ENCODE measurements at regions not wholly inside any gene's neighbourhood (a gene's known extent, or its start where the extent isn't known, plus 50 kb on each side); places are given as distances from the start of the nearest gene placed in this dataset.
"Not testable (repeated sequence)": the region's sequence is repeated elsewhere in the genome, so short reads cannot be mapped to it uniquely, and the experiment has no call there.

DNA sequence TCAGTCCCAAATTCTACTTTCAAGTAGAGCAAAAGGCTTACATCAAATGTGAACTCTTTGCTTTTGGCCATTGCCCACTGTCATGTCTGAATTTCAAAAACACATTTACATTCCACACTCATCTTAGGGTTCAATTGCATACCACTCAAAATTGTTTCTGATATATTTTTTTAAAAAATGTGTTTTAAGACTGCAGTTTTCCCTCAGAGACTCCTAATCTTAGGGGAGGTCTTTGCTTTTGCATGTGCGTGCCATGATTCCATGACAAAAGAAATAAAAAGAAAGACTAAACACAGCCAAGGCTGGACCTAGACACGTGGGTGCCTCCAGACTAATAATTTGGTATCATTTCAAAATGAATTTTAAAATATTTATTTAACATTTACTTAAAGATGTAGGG is 396.8 kb upstream of the RASGRP1 start:
- DNase-seq, result peak; percentile 8

- peak; percentile 63 for DNase-seq
Measured at GRCh38 chr15:38961931-38962330, 397.3 kb upstream of the RASGRP1 start.

DNA sequence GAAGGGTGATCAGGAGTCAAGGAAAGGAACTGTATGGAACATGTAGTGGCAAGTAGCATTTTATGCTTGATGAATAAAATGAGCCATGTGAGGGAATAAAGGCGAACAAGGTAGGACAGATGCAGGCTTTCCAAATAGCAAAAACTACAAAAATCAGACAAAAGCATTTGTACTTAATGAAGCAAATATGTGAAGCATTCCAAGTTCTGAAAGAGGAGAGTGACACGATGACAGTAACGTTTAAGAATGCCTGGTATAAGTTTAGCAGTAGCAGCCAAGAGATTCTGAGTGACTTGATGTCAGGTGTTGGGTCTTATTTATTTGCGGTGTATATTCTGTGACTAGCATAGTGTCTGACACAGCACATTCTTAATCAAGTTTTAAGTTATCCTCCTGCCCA is 408.2 kb upstream of the RASGRP1 start:
- DNase-seq, result no peak

- DNase-seq, result no peak
Measured at GRCh38 chr15:38975282-38975990, 410.8 kb upstream of the RASGRP1 start.

DNA sequence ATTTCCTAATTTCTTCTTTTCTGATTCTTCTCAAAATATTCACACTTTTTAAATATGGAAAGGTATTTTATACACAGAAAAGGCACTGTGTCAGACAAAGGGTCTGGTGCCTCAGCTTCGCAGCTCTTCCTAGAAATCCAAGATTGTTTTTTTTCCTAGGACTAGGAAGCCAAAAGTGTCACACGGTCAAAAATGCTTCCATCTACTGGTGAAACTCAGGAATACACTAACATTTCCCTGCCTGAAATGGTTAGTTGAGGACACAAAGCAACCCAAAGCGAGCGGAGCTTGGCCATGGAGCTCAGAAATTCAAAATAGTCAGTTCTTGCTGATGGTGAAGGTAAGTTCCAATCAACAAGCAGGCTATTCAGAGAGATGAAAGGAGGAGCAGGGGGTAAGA is 426.5 kb upstream of the RASGRP1 start:
- peak; percentile 40 for DNase-seq

DNA sequence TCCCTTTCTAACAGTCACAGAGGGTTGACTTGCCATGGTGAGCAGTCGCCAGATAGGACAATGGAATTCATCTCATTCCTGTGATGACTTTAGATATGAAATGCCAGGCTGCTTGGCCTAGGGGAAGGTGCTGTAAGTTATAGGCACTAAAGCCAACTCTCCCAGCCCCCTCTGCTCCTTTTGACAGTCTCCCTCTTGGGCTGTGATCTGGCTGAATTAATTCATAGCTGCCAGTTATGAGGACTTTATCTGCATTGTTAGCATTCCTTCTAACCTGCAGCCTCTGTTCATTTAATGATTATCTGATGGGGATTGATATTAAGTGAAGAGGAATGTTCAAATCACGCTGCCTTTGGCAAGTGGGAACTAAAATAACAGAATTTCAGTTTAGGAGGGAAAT is 427.1 kb upstream of the RASGRP1 start:
- DNase-seq, result no peak

GRCh38 chr15:38992506-38992905 is 427.9 kb upstream of the RASGRP1 start:
- DNase-seq, result no peak

DNA sequence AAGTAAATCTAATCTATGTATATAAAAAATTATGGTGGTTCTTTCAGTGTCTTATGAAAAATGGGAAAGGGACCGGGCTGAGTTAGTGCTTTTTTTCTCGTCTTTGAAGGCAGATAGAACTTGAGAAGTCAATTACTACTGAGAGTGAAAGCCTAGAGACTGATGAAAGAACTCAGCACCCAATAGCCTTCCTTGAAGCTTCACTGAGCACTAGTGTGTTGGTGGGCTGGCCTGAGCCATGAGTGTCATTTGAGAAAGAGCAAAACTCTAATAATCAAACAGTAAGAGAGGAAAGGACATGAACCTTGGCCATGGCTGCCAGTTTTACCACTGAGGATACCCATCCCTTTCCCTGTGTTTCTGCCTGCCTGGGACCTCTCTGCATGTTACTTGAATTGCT is 428.3 kb upstream of the RASGRP1 start:
- no peak for DNase-seq

DNA sequence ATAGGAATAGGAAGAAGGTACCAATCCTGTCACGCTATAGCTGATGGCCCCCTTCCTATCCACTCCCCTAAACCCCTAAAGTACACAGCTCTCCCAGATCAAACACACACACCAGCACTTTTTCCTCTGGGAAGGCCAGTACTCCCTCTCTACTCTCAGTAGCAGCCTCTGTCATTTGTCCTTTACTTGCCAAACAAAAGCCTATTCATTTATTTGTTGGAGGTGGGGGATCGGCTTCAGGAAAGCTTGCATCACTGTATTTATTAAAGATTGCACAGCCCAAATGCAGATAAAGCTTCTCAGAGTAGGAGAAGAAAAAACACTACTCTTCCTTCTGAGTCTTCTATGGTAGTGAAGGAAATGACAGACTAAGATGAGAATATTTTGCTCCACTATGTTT is 429.7 kb upstream of the RASGRP1 start:
- DNase-seq, result no peak

DNA sequence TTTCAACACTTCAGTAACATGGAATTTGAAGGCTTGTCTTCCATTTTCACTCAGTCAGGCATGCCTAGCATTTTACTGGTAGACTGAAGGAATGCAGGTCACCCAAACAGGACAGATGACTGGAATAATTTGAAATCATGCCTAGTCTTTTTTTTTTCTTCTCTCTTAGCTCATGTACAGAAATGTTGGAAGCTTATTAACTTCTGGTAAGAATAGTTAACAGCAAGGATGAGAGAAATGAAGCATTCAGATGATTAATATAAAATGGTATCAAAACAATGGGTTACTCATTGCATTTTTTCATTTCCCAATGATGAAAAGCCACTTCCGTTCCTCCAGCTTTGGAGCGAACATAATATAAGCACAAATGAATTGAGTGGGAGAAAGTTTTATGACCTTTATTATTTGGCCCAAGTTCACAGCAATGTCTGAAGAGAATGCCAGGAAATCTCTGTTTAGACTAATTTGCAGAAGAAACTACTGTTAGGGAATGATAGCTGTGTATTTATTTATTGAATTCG is 431.6 kb upstream of the RASGRP1 start:
- DNase-seq, result no peak

DNA sequence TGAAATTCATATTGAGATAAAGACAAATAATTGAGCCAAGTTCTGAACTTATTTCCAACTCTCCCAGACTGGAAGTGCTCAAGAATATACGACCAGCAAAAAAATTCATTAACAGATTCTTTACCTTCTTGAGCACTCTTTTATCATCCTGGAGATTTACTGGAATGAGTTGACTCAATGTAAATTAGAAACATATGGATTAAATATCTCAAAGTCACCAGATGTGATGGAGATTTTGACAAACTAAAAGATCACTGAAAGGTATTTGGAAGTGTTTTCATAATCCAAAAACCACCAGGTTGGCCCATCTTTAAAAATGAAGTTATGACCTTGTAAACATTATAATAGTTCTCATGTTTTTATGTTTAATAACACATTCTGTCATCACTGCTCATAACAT is 433.2 kb upstream of the RASGRP1 start:
- no peak for DNase-seq

- DNase-seq, result no peak
Measured at GRCh38 chr15:39000008-39000734, 435.6 kb upstream of the RASGRP1 start.

DNA sequence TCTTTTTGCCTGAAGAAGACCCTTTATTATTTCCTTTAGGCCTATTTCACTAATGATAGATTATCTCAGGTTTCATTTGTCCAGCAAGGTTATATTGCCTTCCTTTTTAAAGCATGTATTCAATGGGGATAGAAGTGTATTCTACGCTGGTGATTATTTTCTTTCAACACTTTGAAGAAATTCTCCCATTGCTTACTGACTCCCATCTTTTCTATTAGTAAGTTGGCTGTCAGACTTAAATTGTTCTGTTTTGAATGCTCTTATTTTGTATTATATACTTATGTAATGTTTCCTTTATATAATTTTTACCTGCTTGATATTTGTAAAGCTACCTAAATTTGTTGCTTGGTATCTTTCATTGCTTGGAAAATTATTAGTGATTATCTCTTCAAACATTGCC is 445.1 kb upstream of the RASGRP1 start:
- DNase-seq, result no peak

- not testable (repeated sequence) for DNase-seq
Measured at GRCh38 chr15:39011066-39011465, 446.5 kb upstream of the RASGRP1 start.

- no peak for DNase-seq
Measured at GRCh38 chr15:39013262-39013661, 448.6 kb upstream of the RASGRP1 start.

DNA sequence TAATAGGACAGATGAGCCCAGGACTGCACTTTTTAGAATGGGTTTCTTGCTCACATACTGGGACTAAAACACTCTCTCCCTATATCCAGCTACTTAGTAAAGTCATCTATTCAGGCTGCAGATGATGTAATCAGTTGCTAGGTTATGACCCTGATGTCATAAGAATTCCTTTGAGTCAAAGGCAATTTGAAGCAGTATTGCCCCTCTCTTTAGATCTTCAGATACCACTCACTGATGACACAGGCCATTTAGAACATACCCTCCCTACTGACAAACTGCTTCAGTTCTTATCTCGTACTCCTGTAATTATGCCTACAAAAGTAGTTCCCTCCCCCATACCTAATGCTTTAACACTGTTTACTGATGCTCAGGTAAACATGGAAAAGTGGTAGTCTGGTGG is 450.1 kb upstream of the RASGRP1 start:
- no peak for DNase-seq

- no peak for DNase-seq
Measured at GRCh38 chr15:39016706-39017105, 452.1 kb upstream of the RASGRP1 start.

GRCh38 chr15:39018966-39019365 is 454.4 kb upstream of the RASGRP1 start:
- DNase-seq, result no peak

DNA sequence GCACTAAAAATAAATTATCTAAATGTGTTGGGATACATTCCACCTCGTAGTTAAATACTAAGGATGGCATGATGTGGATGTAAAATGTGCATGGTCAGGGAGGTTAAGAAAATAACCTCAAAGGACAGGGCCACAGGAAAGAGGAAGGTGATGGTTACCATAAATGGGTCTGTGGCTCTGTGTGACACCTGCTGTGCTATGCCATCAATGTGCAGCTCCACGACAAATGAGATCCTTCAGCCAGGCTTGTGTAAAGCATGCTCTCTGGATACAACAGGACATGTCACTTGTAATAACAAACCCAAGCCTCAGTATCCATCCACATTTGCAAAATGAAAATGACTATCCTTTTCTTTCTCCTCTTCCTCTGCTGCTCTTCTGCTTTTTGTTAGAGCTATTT is 456.7 kb upstream of the RASGRP1 start:
- no peak for DNase-seq

DNA sequence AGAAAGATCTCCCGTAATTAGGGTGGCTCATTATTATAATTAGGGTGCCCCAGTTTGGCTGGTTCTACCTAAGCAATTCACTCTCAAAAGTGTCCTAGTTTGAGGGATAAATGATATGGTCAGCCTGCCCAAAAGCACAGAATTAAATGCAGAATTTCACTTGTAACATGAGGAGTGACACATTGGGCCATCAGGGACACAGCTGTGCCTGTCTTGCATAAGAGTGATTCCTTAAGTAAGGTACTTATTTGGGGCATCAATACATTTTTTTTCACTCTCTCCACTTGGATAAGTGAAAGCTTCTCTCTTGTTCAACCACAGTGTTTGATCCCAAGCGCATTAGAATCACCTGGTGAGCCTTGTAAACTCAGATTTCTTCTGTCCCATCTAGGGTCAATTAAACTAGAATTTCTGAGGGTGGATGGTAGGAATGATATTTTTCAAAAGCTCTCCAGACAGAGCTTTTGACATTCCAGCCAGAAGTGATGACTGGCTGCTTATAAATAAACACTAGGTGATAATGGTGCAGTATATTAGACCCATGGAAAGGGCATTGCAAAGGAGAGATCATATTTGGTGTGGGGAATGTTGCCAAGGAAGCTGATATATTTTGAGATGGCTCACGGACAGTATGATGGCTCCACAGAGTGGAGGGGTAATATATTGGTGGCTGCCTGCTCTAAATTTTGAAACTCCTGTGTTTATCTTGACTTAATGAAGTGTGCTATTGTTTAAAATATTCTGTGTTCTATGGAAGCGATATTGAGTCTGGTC is 458.1 kb upstream of the RASGRP1 start:
- DNase-seq, result no peak

- DNase-seq, result no peak
Measured at GRCh38 chr15:39025321-39025720, 460.7 kb upstream of the RASGRP1 start.

DNA sequence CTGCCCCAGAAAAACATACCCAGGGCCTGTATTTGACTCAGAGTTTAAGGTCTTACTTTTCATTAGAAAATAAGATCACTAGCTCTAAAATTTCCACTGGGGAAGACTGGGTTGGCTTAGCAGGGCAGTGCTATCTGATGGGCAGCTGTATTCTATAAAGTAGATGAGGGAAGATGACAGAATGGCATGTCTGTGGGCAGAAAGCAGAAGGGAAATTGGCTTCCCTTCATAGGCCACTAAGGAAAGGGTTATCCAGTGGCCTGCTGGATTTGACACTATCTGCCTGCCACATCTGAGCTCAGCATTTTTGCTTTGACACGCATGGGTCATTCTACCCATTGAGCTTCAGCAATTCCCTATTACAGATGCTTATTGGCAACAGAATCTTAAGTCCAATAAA is 461.3 kb upstream of the RASGRP1 start:
- DNase-seq, result no peak

DNA sequence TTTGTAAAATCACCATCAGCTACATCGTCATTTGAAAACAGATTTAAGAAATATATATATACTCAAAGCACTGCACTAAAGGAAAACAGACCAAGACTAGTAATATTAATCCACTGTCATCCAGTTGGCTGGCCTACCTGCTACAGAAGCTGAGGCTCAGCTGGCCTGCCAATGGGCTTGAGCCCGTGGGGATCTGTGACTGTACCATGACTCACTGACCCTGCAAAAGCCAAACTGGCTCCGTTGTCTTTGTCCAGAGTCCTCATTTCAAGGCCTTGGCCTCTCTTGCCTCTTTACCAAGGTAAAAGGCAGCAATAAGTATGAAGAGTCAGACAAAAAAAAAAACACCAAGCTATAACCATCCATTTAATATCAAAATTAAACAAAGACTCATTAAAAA is 463.5 kb upstream of the RASGRP1 start:
- DNase-seq, result no peak
